GM12872 (cell line): ENCODE measurements at regions not wholly inside any gene's neighbourhood (a gene's known extent, or its start where the extent isn't known, plus 50 kb on each side); places are given as distances from the start of the nearest gene placed in this dataset.

ENCODE experiments used
- CTCF ChIP-seq: IDR thresholded peaks from 3 replicates; pipeline ENCODE4 v1.5.1; 2011; ENCODE audit warnings: low read depth, mild to moderate bottlenecking, low read length, moderate library complexity; ENCODE audit not compliant: insufficient read depth

GRCh38 chr5:38707352-38708210 lies 138.2 kb upstream of the OSMR start:
- no peak for TF ChIP-seq CTCF

- no peak for TF ChIP-seq CTCF
These were observed 136.0 kb upstream of the OSMR start for GRCh38 chr5:38709678-38710306.

GRCh38 chr5:38710627-38711026 lies 135.2 kb upstream of the OSMR start:
- TF ChIP-seq CTCF: no peak

- no peak for TF ChIP-seq CTCF
These were observed 133.4 kb upstream of the OSMR start for GRCh38 chr5:38712391-38712790.

GRCh38 chr5:38714240-38714639 lies 131.6 kb upstream of the OSMR start:
- no peak for TF ChIP-seq CTCF

- TF ChIP-seq CTCF: no peak
These were observed 131.0 kb upstream of the OSMR start for GRCh38 chr5:38714703-38715355.

- TF ChIP-seq CTCF: no peak
These were observed 130.1 kb upstream of the OSMR start for GRCh38 chr5:38715696-38716095.
